HT-29 (cell line): ENCODE measurements at regions not wholly inside any gene's neighbourhood (a gene's known extent, or its start where the extent isn't known, plus 50 kb on each side); places are given as distances from the start of the nearest gene placed in this dataset.

ENCODE experiments used
- small RNA-seq: library from RNA; depleted of rRNA; stranded (forward); fragments of <200 nt; gene quantifications from one replicate; pipeline ENCODE3, GENCODE V24; 2014

Small RNAs in the stretch of these regions (small RNA-seq; reads per million reads assigned to genes)
- gene RNA5SP283: 0.57 reads per million
